GM12878 (cell line): ENCODE measurements at regions not wholly inside any gene's neighbourhood (a gene's known extent, or its start where the extent isn't known, plus 50 kb on each side); places are given as distances from the start of the nearest gene placed in this dataset.

ENCODE experiments used
- ATAC-seq: fragments of 200-7000 bp; cut with Tn5 transposase; 3 replicates; pipeline ENCODE4 v1.9.1; 2020; ENCODE audit warnings: mild to moderate bottlenecking, moderate library complexity
- BruUV-seq: library from RNA; stranded (reverse); fragments of 400-500 nt; replicated peaks from 2 replicates; lab custom pipeline; 2021; lab: Mats Ljungman, UMichigan
- CTCF ChIA-PET: fragments of 300-600 bp; sonication (Branson Sonifier 250); formaldehyde crosslinking; extraction: SDS; loops from one replicate; lab custom pipeline; 2021; ENCODE audit warnings: inconsistent platforms; lab: Yijun Ruan, JAX
- POLR2A ChIA-PET: fragments of 350-600 bp; formaldehyde crosslinking; extraction: SDS; loops from one replicate; lab custom pipeline; 2021; ENCODE audit warnings: inconsistent platforms; lab: Charles Lee
- RAD21 ChIA-PET: fragments of 300-600 bp; sonication (Branson Sonifier 250); formaldehyde crosslinking; loops from one replicate; lab custom pipeline; 2023; ENCODE audit warnings: antibody characterized with exemption; ENCODE audit not compliant: unreplicated experiment; lab: Charles Lee
- SMC1A ChIA-PET: fragments of 300-600 bp; sonication (Branson Sonifier 250); formaldehyde crosslinking; loops from one replicate; lab custom pipeline; 2023; ENCODE audit not compliant: unreplicated experiment, uncharacterized antibody; lab: Charles Lee
- DNase-seq: peaks from one replicate; pipeline ENCODE4 v3.0.0-alpha.2; 2011; ENCODE audit warnings: low read depth, low spot score
- FAIRE-seq: peaks from 3 replicates; lab custom pipeline; 2011; peaks lifted over from hg19 to GRCh38; lab: Jason Lieb, UNC
- H2AFZ ChIP-seq: 2 replicates; pipeline ENCODE4 v1.6.0; 2011; ENCODE audit warnings: low read depth, low read length, control low read depth; ENCODE audit not compliant: control insufficient read depth
- H3K27ac ChIP-seq: 2 replicates; pipeline ENCODE4 v1.5.1; 2011; ENCODE audit warnings: control low read depth; ENCODE audit not compliant: control insufficient read depth, insufficient read depth
- H3K27me3 ChIP-seq, 2 experiments: replicated peaks in 1 of 2; 2 replicates each; pipeline versions ENCODE4 v1.6.0 to v1.6.1; 2011; ENCODE audit warnings: low read length in 1 of 2; ENCODE audit not compliant: control insufficient read depth in 2 of 2, insufficient read depth in 2 of 2
- H3K36me3 ChIP-seq, 2 experiments: 2 replicates each; pipeline ENCODE4 v1.5.1; 2011; ENCODE audit warnings: low read length in 1 of 2; ENCODE audit not compliant: control insufficient read depth in 2 of 2, insufficient read depth in 2 of 2
- H3K4me1 ChIP-seq: 2 replicates; pipeline ENCODE4 v1.6.1; 2011; ENCODE audit warnings: mild to moderate bottlenecking, low read length, moderate library complexity, mixed read lengths; ENCODE audit not compliant: control insufficient read depth, insufficient read depth
- H3K4me2 ChIP-seq: 2 replicates; pipeline ENCODE4 v1.6.0; 2011; ENCODE audit warnings: control low read depth; ENCODE audit not compliant: control insufficient read depth, insufficient read depth
- H3K4me3 ChIP-seq: fragments of 200-600 bp; sonication (generic); 2 replicates; pipeline ENCODE4 v1.5.1; 2016
- H3K79me2 ChIP-seq: 2 replicates; pipeline ENCODE4 v1.6.0; 2011; ENCODE audit warnings: low read length; ENCODE audit not compliant: control insufficient read depth, insufficient read depth
- H3K9ac ChIP-seq: 2 replicates; pipeline ENCODE4 v1.8.0; 2011; ENCODE audit warnings: low read length, control low read depth, mixed read lengths; ENCODE audit not compliant: control insufficient read depth, insufficient read depth
- H3K9me3 ChIP-seq: replicated peaks from 3 replicates; pipeline ENCODE4 v1.5.1; 2011; ENCODE audit warnings: mild to moderate bottlenecking, low read length; ENCODE audit not compliant: control insufficient read depth, insufficient read depth
- H4K20me1 ChIP-seq: 2 replicates; pipeline ENCODE4 v1.6.0; 2011; ENCODE audit not compliant: control insufficient read depth, insufficient read depth
- ATF7 ChIP-seq: fragments of 450-650 bp; IDR thresholded peaks from 2 replicates; pipeline ENCODE4 v1.6.1; 2016; ENCODE audit warnings: low read depth, mild to moderate bottlenecking
- BACH1 ChIP-seq: fragments of 450-650 bp; IDR thresholded peaks from 2 replicates; pipeline ENCODE4 v1.6.1; 2017; ENCODE audit warnings: mild to moderate bottlenecking, borderline replicate concordance
- BRCA1 ChIP-seq: IDR thresholded peaks from 2 replicates; pipeline ENCODE4 v1.6.1; 2011; ENCODE audit warnings: low read depth, low read length, improper control_type of control experiment
- CBX5 ChIP-seq: sonication (generic); IDR thresholded peaks from 2 replicates; pipeline ENCODE4 v1.6.1; 2016; ENCODE audit warnings: low read depth, moderate library complexity, mild to moderate bottlenecking, inconsistent platforms
- CREB1 ChIP-seq: IDR thresholded peaks from 2 replicates; pipeline ENCODE4 v1.6.1; 2012; ENCODE audit warnings: low read depth, mild to moderate bottlenecking, inconsistent platforms
- EED ChIP-seq: sonication (generic); IDR thresholded peaks from 2 replicates; pipeline ENCODE4 v1.6.1; 2016; ENCODE audit warnings: antibody characterized with exemption, low read depth
- ESRRA ChIP-seq: IDR thresholded peaks from 2 replicates; pipeline ENCODE4 v1.6.1; 2012; ENCODE audit warnings: mild to moderate bottlenecking, low read length, improper control_type of control experiment
- JUNB ChIP-seq: IDR thresholded peaks from 2 replicates; pipeline ENCODE4 v1.6.1; 2016; ENCODE audit warnings: antibody characterized with exemption, mild to moderate bottlenecking
- JUND ChIP-seq: IDR thresholded peaks from 2 replicates; pipeline ENCODE4 v1.6.1; 2012; ENCODE audit warnings: low read depth, mild to moderate bottlenecking, low read length, improper control_type of control experiment, moderate library complexity
- NFYA ChIP-seq: IDR thresholded peaks from 2 replicates; pipeline ENCODE4 v1.6.1; 2011; ENCODE audit warnings: low read depth, mild to moderate bottlenecking, low read length, improper control_type of control experiment, borderline replicate concordance
- PAX8 ChIP-seq: fragments of 450-650 bp; IDR thresholded peaks from 2 replicates; pipeline ENCODE4 v1.6.1; 2017; ENCODE audit warnings: mild to moderate bottlenecking, moderate library complexity
- SMARCA5 ChIP-seq: fragments of 450-650 bp; IDR thresholded peaks from 2 replicates; pipeline ENCODE4 v1.6.1; 2017; ENCODE audit warnings: mild to moderate bottlenecking
- SUPT20H ChIP-seq: IDR thresholded peaks from 2 replicates; pipeline ENCODE4 v1.6.1; 2011; ENCODE audit warnings: low read depth, mild to moderate bottlenecking, low read length, moderate library complexity, borderline replicate concordance; ENCODE audit not compliant: control insufficient read depth
- YY1 ChIP-seq: IDR thresholded peaks from 2 replicates; pipeline ENCODE4 v1.6.1; 2011; ENCODE audit warnings: low read depth, mild to moderate bottlenecking, low read length
- WGBS: methylation state at CpG from one replicate; pipeline ENCODE4 v1.1.6; 2016; ENCODE audit warnings: low lambda C conversion rate; ENCODE audit not compliant: insufficient replicate concordance, insufficient coverage; ENCODE audit errors: missing lambda C conversion rate; 5-methylcytosine and 5-hydroxymethylcytosine counted together
- in situ Hi-C: fragments of 300-500 bp; cut with MboI; formaldehyde crosslinking; loops from 9 replicates; pipeline ENCODE4 v1.14.3; 2018; ENCODE audit warnings: mixed read lengths
- intact Hi-C: fragments of 100-400 bp; cut with micrococcal nuclease; formaldehyde crosslinking; loops from one replicate; pipeline ENCODE4 v1.14.2; 2022; ENCODE audit not compliant: unreplicated experiment
- TF ChIP-seq, protein P1 (sequence below): IDR thresholded peaks from 2 replicates; pipeline ENCODE4 v1.6.1; 2011; ENCODE audit warnings: borderline replicate concordance, low read depth, mild to moderate bottlenecking, moderate library complexity, mixed read lengths, low read length; ENCODE audit not compliant: insufficient read depth; ENCODE audit errors: extremely low read length
- TF ChIP-seq, protein P2 (sequence below): fragments of 450-650 bp; IDR thresholded peaks from 2 replicates; pipeline ENCODE4 v1.6.1; 2017; ENCODE audit warnings: mild to moderate bottlenecking
- TF ChIP-seq, protein P3 (sequence below): IDR thresholded peaks from 2 replicates; pipeline ENCODE4 v1.6.1; 2011; ENCODE audit warnings: borderline replicate concordance, low read depth, mild to moderate bottlenecking, moderate library complexity, low read length; ENCODE audit not compliant: insufficient read depth, poor library complexity, severe bottlenecking

DNA sequence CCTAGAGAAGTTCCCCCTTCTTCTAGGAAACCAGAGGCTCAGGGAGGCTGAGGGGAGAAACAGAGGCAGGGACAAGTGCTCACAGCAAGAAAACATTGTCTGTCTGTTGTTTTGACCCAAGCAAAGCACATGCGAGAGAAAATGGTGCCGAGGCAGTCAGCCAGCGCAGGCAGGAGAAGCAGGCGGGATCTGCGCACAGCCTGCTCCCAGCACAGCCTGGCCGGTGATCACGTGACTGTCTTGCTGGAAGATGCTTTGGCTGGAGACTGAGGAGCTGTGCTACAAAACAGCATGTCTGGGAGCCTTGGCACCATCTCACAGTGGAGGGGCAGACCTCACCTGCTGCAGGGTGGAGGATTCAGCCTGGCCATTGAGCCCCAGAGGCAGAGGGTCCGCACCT lies 93.7 kb upstream of the MYCN start:
- no peak for ATAC-seq
- ChIA-PET POLR2A (no interaction called here), CTCF (no interaction called here), RAD21 (no interaction called here), SMC1A (no interaction called here)
- 65% methylated on average over 8 of the region's 8 CpGs for WGBS
- no peak for FAIRE-seq
- H3K79me2 ChIP-seq, result no peaks in the 10 kb centered on the region
- H3K4me3 ChIP-seq, result no peak overlapping the region
- no peaks in the 10 kb centered on the region for H3K9me3 ChIP-seq
- no peak overlapping the region for H3K9ac ChIP-seq
- DNase-seq, result no peak
- TF ChIP-seq ESRRA, result no peak
- TF ChIP-seq BACH1, result no peak
- TF ChIP-seq SUPT20H, result no peak
- no peak for TF ChIP-seq NFYA
- H4K20me1 ChIP-seq, result no peaks in the 10 kb centered on the region
- in situ Hi-C loops, result no loop called here
- intact Hi-C loops, result no loop called here
- H2AFZ ChIP-seq, result no peak overlapping the region
- BruUV-seq, result no TSS peak
- no peaks in the 10 kb centered on the region; a peak in 1 of 4 replicates for H3K27me3 ChIP-seq
- no peak overlapping the region for H3K4me2 ChIP-seq
- no peak overlapping the region for H3K27ac ChIP-seq
- no peaks in the 10 kb centered on the region for H3K4me1 ChIP-seq
- no peaks in the 10 kb centered on the region for H3K36me3 ChIP-seq

DNA sequence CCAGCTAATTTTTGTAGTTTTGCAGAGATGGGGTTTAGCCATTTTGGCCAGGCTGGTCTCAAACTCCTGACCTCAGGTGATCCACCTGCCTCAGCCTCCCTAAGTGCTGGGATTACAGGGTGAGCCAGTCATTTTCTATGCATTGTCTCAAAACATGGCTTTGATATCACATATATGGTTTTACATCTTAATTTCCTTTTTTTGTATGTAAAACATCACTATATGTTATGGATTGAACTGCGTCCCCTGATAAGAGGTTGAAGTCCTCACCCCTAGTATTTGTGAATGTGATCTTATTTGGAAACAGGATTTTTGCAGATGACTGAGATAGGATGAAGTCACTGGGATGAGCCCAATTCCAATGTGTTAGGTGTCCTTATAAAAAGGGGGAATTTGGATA lies 89.8 kb upstream of the MYCN start:
- H3K4me2 ChIP-seq, result no peak overlapping the region
- ATAC-seq (no peak), FAIRE-seq (no peak), DNase-seq (no peak)
- H3K79me2 ChIP-seq, result no peaks in the 10 kb centered on the region
- intact Hi-C loops (no loop called here), in situ Hi-C loops (no loop called here)
- H3K9ac ChIP-seq, result no peak overlapping the region
- SMC1A ChIA-PET, result no interaction called here
- H4K20me1 ChIP-seq, result no peaks in the 10 kb centered on the region
- H3K27ac ChIP-seq, result no peak overlapping the region
- no peaks in the 10 kb centered on the region; a peak in 1 of 4 replicates for H3K27me3 ChIP-seq
- WGBS, result 39% methylated on average over 1 of the region's 1 CpG
- RAD21 ChIA-PET, result no interaction called here
- CTCF ChIA-PET, result no interaction called here
- no peaks in the 10 kb centered on the region for H3K36me3 ChIP-seq
- BruUV-seq, result no TSS peak
- TF ChIP-seq PAX8 (no peak), EED (no peak), JUNB (no peak), ATF7 (no peak), YY1 (no peak), JUND (no peak), CREB1 (no peak), SMARCA5 (no peak), BRCA1 (no peak), CBX5 (no peak)
- TF ChIP-seq, protein P1, sequence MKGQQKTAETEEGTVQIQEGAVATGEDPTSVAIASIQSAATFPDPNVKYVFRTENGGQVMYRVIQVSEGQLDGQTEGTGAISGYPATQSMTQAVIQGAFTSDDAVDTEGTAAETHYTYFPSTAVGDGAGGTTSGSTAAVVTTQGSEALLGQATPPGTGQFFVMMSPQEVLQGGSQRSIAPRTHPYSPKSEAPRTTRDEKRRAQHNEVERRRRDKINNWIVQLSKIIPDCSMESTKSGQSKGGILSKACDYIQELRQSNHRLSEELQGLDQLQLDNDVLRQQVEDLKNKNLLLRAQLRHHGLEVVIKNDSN, result no peak
- TF ChIP-seq, protein P2, sequence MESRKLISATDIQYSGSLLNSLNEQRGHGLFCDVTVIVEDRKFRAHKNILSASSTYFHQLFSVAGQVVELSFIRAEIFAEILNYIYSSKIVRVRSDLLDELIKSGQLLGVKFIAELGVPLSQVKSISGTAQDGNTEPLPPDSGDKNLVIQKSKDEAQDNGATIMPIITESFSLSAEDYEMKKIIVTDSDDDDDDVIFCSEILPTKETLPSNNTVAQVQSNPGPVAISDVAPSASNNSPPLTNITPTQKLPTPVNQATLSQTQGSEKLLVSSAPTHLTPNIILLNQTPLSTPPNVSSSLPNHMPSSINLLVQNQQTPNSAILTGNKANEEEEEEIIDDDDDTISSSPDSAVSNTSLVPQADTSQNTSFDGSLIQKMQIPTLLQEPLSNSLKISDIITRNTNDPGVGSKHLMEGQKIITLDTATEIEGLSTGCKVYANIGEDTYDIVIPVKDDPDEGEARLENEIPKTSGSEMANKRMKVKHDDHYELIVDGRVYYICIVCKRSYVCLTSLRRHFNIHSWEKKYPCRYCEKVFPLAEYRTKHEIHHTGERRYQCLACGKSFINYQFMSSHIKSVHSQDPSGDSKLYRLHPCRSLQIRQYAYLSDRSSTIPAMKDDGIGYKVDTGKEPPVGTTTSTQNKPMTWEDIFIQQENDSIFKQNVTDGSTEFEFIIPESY, result no peak
- TF ChIP-seq, protein P3, sequence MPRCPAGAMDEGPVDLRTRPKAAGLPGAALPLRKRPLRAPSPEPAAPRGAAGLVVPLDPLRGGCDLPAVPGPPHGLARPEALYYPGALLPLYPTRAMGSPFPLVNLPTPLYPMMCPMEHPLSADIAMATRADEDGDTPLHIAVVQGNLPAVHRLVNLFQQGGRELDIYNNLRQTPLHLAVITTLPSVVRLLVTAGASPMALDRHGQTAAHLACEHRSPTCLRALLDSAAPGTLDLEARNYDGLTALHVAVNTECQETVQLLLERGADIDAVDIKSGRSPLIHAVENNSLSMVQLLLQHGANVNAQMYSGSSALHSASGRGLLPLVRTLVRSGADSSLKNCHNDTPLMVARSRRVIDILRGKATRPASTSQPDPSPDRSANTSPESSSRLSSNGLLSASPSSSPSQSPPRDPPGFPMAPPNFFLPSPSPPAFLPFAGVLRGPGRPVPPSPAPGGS, result no peak
- no peak overlapping the region for H2AFZ ChIP-seq
- POLR2A ChIA-PET, result no interaction called here
- H3K4me3 ChIP-seq, result no peak overlapping the region
- H3K9me3 ChIP-seq, result no peaks in the 10 kb centered on the region
- H3K4me1 ChIP-seq, result no peaks in the 10 kb centered on the region
